NCI-H146 treated with DMSO at 0.1 percent for 48 hours (cell line): ENCODE measurements at regions not wholly inside any gene's neighbourhood (a gene's known extent, or its start where the extent isn't known, plus 50 kb on each side); places are given as distances from the start of the nearest gene placed in this dataset.

Experiments used
- DNase-seq: peaks from one replicate; lab custom pipeline; 2025; ENCODE audit not compliant: unreplicated experiment; lab: John Stamatoyannopoulos, UW

- no peak for DNase-seq
Measured at GRCh38 chr1:204818998-204819397, 51.7 kb upstream of the NFASC start.

- no peak for DNase-seq
Measured at GRCh38 chr1:204819495-204819894, 51.2 kb upstream of the NFASC start.
